H1 (cell line): ENCODE measurements at regions not wholly inside any gene's neighbourhood (a gene's known extent, or its start where the extent isn't known, plus 50 kb on each side); places are given as distances from the start of the nearest gene placed in this dataset.

Experiments
- CTCF ChIA-PET: fragments of 300-600 bp; sonication (Branson Sonifier 250); formaldehyde crosslinking; loops from one replicate; lab custom pipeline; 2021; ENCODE audit not compliant: partially characterized antibody; lab: Charles Lee
- POLR2A ChIA-PET: fragments of 300-600 bp; sonication (Branson Sonifier 250); formaldehyde crosslinking; loops from one replicate; lab custom pipeline; 2021; ENCODE audit warnings: inconsistent platforms; ENCODE audit not compliant: partially characterized antibody; lab: Charles Lee
- DNase-seq, 2 experiments: peaks; one replicate each; pipeline versions ENCODE4 v3.0.0 to v3.0.0-alpha.2; 2010 to 2022; ENCODE audit warnings: low spot score in 2 of 2, low read depth in 1 of 2, mixed read lengths in 1 of 2
- FAIRE-seq: peaks from 2 replicates; lab custom pipeline; 2011; peaks lifted over from hg19 to GRCh38; lab: Jason Lieb, UNC
- H2AFZ ChIP-seq: 2 replicates; pipeline ENCODE4 v1.8.1; 2012; ENCODE audit warnings: low read length, inconsistent platforms
- H2AK5ac ChIP-seq: 2 replicates; pipeline ENCODE4 v1.6.1; 2013; ENCODE audit warnings: low read depth, low read length
- H2BK120ac ChIP-seq: replicated peaks from 2 replicates; pipeline ENCODE3; 2013; ENCODE audit warnings: low read depth, low read length, inconsistent platforms
- H2BK12ac ChIP-seq: 2 replicates; pipeline ENCODE4 v1.6.1; 2013; ENCODE audit warnings: low read depth, low read length
- H2BK15ac ChIP-seq: 2 replicates; pipeline ENCODE4 v1.6.1; 2013; ENCODE audit warnings: low read length
- H2BK20ac ChIP-seq: 2 replicates; pipeline ENCODE4 v1.6.1; 2013; ENCODE audit warnings: low read length
- H2BK5ac ChIP-seq: 2 replicates; pipeline ENCODE4 v1.6.1; 2013; ENCODE audit warnings: low read depth, low read length
- H3K14ac ChIP-seq: 2 replicates; pipeline ENCODE4 v1.6.1; 2013; ENCODE audit warnings: inconsistent platforms; ENCODE audit not compliant: insufficient read length
- H3K18ac ChIP-seq: 2 replicates; pipeline ENCODE4 v1.6.1; 2013; ENCODE audit warnings: low read length; ENCODE audit errors: extremely low read depth
- H3K23ac ChIP-seq: 2 replicates; pipeline ENCODE4 v1.6.1; 2013; ENCODE audit warnings: inconsistent platforms; ENCODE audit not compliant: insufficient read length
- H3K23me2 ChIP-seq: 2 replicates; pipeline ENCODE4 v1.6.1; 2013; ENCODE audit warnings: low read depth, low read length
- H3K27ac ChIP-seq: 2 replicates; pipeline ENCODE4 v1.6.1; 2011; ENCODE audit warnings: low read depth, low read length, inconsistent platforms
- H3K27me3 ChIP-seq, 4 experiments: replicated peaks in 1 of 4; 1 replicate in 1 of 4; 2 replicates in 3 of 4; pipeline versions ENCODE4 v1.6.1 to v1.8.1; 2011 to 2013; ENCODE audit warnings: low read length in 3 of 4, mild to moderate bottlenecking in 3 of 4, inconsistent platforms in 2 of 4, mixed read lengths in 2 of 4, moderate library complexity in 1 of 4; ENCODE audit not compliant: control insufficient read depth in 3 of 4, insufficient read depth in 3 of 4; ENCODE audit errors: extremely low read depth in 1 of 4
- H3K36me3 ChIP-seq, 4 experiments: 2 replicates each; pipeline versions ENCODE4 v1.6.1 to v1.8.1; 2011 to 2013; ENCODE audit warnings: mild to moderate bottlenecking in 4 of 4, low read length in 3 of 4, moderate library complexity in 2 of 4, control low read depth in 1 of 4, inconsistent platforms in 1 of 4; ENCODE audit not compliant: insufficient read depth in 4 of 4, control insufficient read depth in 2 of 4
- H3K4ac ChIP-seq: replicated peaks from 2 replicates; pipeline ENCODE3; 2013; ENCODE audit warnings: low read length, low read depth, mixed read lengths, inconsistent platforms; ENCODE audit not compliant: insufficient read length
- H3K4me1 ChIP-seq, 4 experiments: replicated peaks in 1 of 4; 1 replicate in 1 of 4; 2 replicates in 3 of 4; pipeline versions ENCODE4 v1.6.1 to v1.8.1; 2011 to 2013; ENCODE audit warnings: low read length in 3 of 4, inconsistent platforms in 2 of 4, mixed read lengths in 1 of 4; ENCODE audit not compliant: insufficient read depth in 4 of 4, control insufficient read depth in 3 of 4
- H3K4me2 ChIP-seq, 2 experiments: 2 replicates each; pipeline versions ENCODE4 v1.6.1 to v1.8.1; 2011 to 2013; ENCODE audit warnings: low read depth in 2 of 2, low read length in 2 of 2, control low read depth in 1 of 2, inconsistent platforms in 1 of 2, mild to moderate bottlenecking in 1 of 2; ENCODE audit not compliant: insufficient read depth in 1 of 2
- H3K4me3 ChIP-seq, 4 experiments: fragments of 200-600, 300-600 bp in 1 of 4; sonication (generic), shearing (Covaris generic), sonication (Bioruptor Twin) in 1 of 4; 2 replicates each; pipeline versions ENCODE4 v1.5.1 to v1.8.1; 2011 to 2016; ENCODE audit warnings: low read length in 4 of 4, low read depth in 3 of 4, control low read depth in 2 of 4, inconsistent platforms in 2 of 4, mild to moderate bottlenecking in 2 of 4, mixed read lengths in 1 of 4, moderate library complexity in 1 of 4; ENCODE audit not compliant: insufficient read depth in 2 of 4; ENCODE audit errors: extremely low read depth in 1 of 4
- H3K56ac ChIP-seq: replicated peaks from 2 replicates; pipeline ENCODE3; 2013; ENCODE audit warnings: low read depth, mild to moderate bottlenecking, mixed read lengths, low read length, inconsistent platforms; ENCODE audit not compliant: insufficient read length
- H3K79me1 ChIP-seq: 2 replicates; pipeline ENCODE4 v1.6.1; 2013; ENCODE audit warnings: low read depth, low read length, control low read depth
- H3K79me2 ChIP-seq, 2 experiments: 2 replicates each; pipeline versions ENCODE4 v1.6.1 to v1.8.1; 2012 to 2013; ENCODE audit warnings: low read length in 2 of 2, mild to moderate bottlenecking in 2 of 2, inconsistent platforms in 1 of 2; ENCODE audit not compliant: insufficient read depth in 2 of 2, control insufficient read depth in 1 of 2
- H3K9ac ChIP-seq, 4 experiments: replicated peaks in 1 of 4; 1 replicate in 1 of 4; 2 replicates in 3 of 4; pipeline versions ENCODE4 v1.6.1 to v1.8.1; 2011 to 2013; ENCODE audit warnings: low read depth in 3 of 4, low read length in 3 of 4, control low read depth in 2 of 4, mild to moderate bottlenecking in 2 of 4, moderate library complexity in 2 of 4, inconsistent platforms in 1 of 4; ENCODE audit errors: extremely low read depth in 1 of 4
- H3K9me3 ChIP-seq, 2 experiments: 2 replicates each; pipeline versions ENCODE4 v1.6.1 to v1.8.1; 2012 to 2013; ENCODE audit warnings: mild to moderate bottlenecking in 2 of 2, moderate library complexity in 2 of 2, control low read depth in 1 of 2, inconsistent platforms in 1 of 2, low read depth in 1 of 2, low read length in 1 of 2, mixed read lengths in 1 of 2; ENCODE audit not compliant: insufficient read depth in 2 of 2
- H4K20me1 ChIP-seq, 2 experiments: replicated peaks in 1 of 2; 2 replicates each; pipeline versions ENCODE3 to v1.8.1; 2011 to 2013; ENCODE audit warnings: inconsistent platforms in 2 of 2, low read length in 2 of 2, mild to moderate bottlenecking in 1 of 2; ENCODE audit not compliant: insufficient read depth in 2 of 2, control insufficient read depth in 1 of 2
- H4K5ac ChIP-seq: 2 replicates; pipeline ENCODE4 v1.6.1; 2013; ENCODE audit warnings: low read length, low read depth, mixed read lengths, inconsistent platforms; ENCODE audit not compliant: insufficient read length
- H4K8ac ChIP-seq: 2 replicates; pipeline ENCODE4 v1.8.0; 2013; ENCODE audit warnings: mild to moderate bottlenecking, moderate library complexity, low read length, inconsistent platforms; ENCODE audit not compliant: insufficient read depth; ENCODE audit errors: extremely low read depth
- H4K91ac ChIP-seq: replicated peaks from 2 replicates; pipeline ENCODE3; 2013; ENCODE audit warnings: low read length, mixed read lengths, inconsistent platforms; ENCODE audit not compliant: insufficient read length
- GABPA ChIP-seq: IDR thresholded peaks from 2 replicates; pipeline ENCODE4 v1.6.1; 2011; ENCODE audit warnings: mild to moderate bottlenecking, low read length, moderate library complexity, borderline replicate concordance; ENCODE audit not compliant: insufficient read depth
- KDM5A ChIP-seq: fragments of 200-600 bp; IDR thresholded peaks from 2 replicates; pipeline ENCODE4 v1.7.1; 2012; ENCODE audit warnings: mild to moderate bottlenecking, low read length, inconsistent platforms, mixed read lengths
- SIRT6 ChIP-seq: IDR thresholded peaks from one replicate; pipeline ENCODE4 v1.7.1; 2012; ENCODE audit warnings: low read length, inconsistent platforms
- YY1 ChIP-seq: IDR thresholded peaks from 2 replicates; pipeline ENCODE4 v1.6.1; 2011; ENCODE audit warnings: low read depth, mild to moderate bottlenecking, low read length
- WGBS, 2 experiments: shearing (Covaris generic) in 1 of 2; methylation state at CpG; one replicate each; pipeline versions ENCODE4 v1.1.6 to v1.1.7; 2013 to 2015; ENCODE audit warnings: low lambda C conversion rate in 2 of 2, mixed read lengths in 2 of 2, inconsistent platforms in 1 of 2, low coverage in 1 of 2, missing lambda C conversion rate in 1 of 2; ENCODE audit not compliant: insufficient replicate concordance in 2 of 2, insufficient coverage in 1 of 2, insufficient read length in 1 of 2; ENCODE audit errors: extremely low coverage in 1 of 2, missing lambda C conversion rate in 1 of 2; 5-methylcytosine and 5-hydroxymethylcytosine counted together

DNA sequence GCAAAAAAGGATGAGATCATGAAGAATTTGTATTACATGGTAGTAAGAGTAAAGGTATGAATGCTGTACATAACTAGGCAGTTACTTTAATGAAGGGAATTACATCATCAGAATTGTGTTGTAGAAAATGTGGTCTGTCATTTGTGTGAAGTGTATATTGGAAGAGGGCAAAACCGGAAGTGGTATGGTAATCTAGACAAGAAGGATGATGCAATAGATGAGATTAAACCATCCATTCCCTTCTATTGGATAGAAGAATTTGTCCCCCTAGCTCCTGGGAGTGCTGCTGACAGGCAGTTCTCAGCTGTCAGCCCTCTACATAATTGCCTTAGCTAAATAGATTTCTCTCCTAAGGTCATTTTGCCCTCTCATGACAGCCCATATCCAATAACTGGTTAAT is 55.9 kb upstream of the BARD1 start:
- Histone ChIP-seq H3K27ac (no peak overlapping the region), H3K79me2 (no peaks in the 10 kb centered on the region), H3K79me1 (no peaks in the 10 kb centered on the region), H2AK5ac (no peak overlapping the region), H3K14ac (no peak overlapping the region), H3K27me3 (no peaks in the 10 kb centered on the region), H2BK15ac (no peak overlapping the region), H3K18ac (no peak overlapping the region), H3K4me2 (no peak overlapping the region), H3K56ac (no peak overlapping the region), H3K9me3 (no peaks in the 10 kb centered on the region), H3K4me1 (no peaks in the 10 kb centered on the region), H3K23ac (no peak overlapping the region), H4K8ac (no peak overlapping the region), H3K4ac (no peak overlapping the region), H4K5ac (no peak overlapping the region), H4K20me1 (no peaks in the 10 kb centered on the region), H3K9ac (no peak overlapping the region), H2AFZ (no peak overlapping the region), H3K36me3 (no peaks in the 10 kb centered on the region), H3K23me2 (no peaks in the 10 kb centered on the region), H4K91ac (no peak overlapping the region), H2BK120ac (no peak overlapping the region), H2BK12ac (no peak overlapping the region), H2BK20ac (no peak overlapping the region), H3K4me3 (no peak overlapping the region), H2BK5ac (no peak overlapping the region)
- CTCF ChIA-PET: no interaction called here
- FAIRE-seq: no peak
- TF ChIP-seq SIRT6: no peak
- no peak for TF ChIP-seq GABPA
- no peak for TF ChIP-seq KDM5A
- TF ChIP-seq YY1: no peak
- POLR2A ChIA-PET: no interaction called here
- 87% methylated on average over 1 of the region's 1 CpG; no CpG with 5 or more reads in 1 of the 2 experiments for WGBS, 2 experiments
- DNase-seq: no peak
